ENCODE measurements at regions not wholly inside any gene's neighbourhood (a gene's known extent, or its start where the extent isn't known, plus 50 kb on each side); places are given as distances from the start of the nearest gene placed in this dataset.
"Not testable (repeated sequence)": the region's sequence is repeated elsewhere in the genome, so short reads cannot be mapped to it uniquely, and the experiment has no call there.

DNA sequence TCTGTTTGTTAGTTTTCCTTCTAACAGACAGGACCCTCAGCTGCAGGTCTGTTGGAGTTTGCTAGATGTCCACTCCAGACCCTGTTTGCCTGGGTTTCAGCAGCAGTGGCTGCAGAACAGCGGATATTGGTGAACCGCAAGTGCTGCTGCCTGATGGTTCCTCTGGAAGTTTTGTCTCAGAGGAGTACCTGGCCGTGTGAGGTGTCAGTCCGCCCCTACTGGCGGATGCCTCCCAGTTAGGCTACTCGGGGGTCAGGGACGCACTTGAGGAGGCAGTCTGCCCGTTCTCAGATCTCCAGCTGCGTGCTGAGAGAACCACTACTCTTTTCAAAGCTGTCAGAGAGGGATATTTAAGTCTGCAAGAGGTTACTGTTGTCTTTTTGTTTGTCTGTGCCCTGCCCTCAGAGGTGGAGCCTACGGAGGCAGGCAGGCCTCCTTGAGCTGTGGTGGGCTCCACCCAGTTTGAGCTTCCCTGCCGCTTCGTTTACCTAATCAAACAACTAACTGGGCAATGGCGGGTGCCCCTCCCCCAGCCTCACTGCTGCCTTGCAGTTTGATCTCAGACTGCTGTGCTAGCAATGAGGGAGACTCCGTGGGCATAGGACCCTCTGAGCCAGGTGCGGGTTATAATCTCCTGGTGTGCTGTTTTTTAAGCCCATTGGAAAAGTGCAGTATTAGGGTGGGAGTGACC lies 634.3 kb upstream of the CHD1 start:
- DNase-seq, result not testable (repeated sequence)

DNA sequence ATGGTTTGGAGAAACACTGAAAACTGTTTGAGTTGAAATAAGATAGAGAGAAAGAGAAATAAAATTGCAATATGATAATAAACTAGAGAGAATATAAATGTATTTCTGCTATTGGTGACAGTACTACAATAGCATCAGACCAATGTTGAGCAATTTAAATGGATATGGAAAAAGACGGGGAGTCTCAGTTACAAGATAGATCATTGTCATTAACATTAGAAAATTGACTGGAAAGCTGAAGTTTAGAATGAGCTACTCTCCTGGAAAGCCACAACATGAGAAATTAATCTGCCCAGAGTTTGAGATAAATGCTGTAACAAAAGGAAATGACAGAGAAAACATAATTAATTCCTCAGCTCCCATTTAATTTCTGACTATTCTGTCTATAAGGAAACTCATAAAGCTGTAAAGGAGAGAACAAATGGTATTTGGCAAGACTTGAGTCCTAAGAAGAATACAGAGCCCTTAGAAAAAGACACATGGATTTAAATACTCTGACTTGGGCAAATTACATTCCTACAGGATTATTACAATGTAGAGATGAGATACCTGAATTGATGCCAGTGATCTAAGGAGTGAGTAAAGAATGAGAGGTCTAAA lies 624.5 kb upstream of the CHD1 start:
- no peak for DNase-seq

DNA sequence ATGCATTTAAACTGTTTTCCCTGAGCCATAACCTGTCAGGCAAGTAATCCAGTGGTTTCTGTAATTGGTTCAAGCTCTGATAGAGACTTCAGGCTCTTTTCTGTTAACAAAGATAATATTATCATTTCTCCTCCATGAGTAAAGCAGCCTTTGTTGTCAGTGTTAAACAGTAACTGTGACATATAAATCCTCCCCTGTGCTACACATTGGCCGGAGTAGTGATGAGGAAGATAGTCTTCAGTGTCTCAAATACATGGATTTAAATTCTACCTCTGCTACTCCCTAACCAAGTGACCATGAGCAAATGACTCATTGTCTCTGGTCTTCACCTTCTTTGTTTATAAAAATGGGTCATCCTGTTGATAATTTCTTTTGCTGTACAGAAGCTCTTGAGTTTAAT lies 615.5 kb upstream of the CHD1 start:
- no peak for DNase-seq

DNA sequence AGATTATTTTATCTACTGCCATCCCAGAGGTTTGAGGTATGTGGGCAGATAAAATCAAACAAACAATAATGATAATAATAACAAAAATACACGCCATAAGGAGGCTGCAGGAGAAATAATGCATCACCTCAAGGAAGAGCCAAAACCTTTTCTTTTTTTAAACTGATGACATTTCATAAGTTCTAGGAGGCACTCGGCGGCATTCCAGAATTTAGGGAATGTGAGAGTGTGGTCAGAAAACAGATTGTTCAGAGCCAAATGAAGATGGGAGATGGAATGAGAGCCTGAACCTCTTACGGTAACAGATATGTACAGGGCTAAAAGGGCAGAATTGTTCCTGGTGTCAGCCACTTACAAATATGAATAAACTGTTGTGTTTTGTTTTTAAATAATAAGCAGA lies 615.0 kb upstream of the CHD1 start:
- DNase-seq, result peak; percentile 2

DNA sequence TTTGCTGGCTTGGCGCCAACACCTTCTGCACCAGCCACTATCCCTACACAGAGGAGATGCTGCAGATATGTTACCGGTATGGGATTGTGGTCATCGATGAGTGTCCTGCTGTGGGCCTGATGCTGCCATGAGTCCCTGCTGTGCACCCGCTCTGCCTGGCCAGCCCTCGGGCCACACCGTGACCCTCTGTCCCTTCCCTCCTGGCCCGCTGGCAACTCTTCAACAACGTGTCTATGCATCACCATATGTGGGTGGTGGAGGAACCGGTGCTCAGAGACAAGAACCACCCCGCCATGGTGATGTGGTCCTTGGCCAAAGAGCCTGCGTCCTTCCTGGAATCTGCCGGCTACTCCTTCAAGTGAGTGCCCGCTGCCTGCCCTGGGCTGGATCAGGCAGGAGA lies 605.4 kb upstream of the CHD1 start:
- not testable (repeated sequence) for DNase-seq

DNA sequence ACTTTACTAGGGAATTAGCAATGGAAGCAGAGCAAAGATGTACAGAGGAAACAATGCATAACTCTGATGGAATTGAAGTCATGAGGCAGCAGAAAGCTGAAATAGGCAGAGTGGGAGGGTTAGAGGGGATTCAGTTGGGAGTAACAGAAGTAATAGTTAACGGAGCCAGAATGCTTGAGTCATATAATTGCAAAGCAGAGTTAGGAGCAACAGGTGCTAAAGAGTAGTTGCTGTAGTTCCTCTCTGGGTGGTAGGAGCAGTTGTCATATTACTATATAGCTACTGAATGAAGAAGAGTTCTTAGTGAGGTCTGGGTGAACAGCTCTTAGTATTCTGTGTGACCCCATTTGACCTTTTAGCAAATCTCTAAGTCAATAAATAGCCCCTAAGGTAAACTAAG lies 592.9 kb upstream of the CHD1 start:
- DNase-seq, result not testable (repeated sequence)

DNA sequence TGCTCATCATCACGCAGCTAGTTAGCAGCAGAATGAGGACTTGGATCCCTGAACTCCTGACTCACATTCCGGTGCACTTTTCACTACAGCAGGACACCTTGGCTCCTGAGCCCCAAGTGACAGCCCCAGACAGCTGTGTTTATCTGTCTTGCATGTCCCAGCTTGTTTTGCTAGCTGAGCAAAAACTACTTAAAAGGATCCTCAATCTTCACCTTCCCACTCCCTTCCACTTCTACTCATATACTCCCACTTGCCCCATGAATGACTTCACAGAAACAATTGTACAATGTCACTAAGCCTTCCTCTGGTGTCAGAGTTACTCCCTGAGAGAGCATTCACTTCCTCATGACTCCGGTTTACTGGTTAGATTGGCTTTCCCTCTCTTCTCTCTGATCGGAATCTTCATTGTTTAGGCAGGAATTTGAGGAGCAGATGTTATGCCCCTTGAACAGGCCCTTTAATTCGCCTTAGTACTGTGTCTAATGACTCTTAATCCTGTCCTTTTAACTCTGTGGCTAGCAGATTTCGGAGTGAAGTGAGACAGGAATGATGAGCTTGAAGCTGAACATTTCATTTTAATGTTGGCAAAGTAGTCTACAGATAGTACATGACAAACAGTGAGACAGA lies 587.2 kb upstream of the CHD1 start:
- DNase-seq, result not testable (repeated sequence)

DNA sequence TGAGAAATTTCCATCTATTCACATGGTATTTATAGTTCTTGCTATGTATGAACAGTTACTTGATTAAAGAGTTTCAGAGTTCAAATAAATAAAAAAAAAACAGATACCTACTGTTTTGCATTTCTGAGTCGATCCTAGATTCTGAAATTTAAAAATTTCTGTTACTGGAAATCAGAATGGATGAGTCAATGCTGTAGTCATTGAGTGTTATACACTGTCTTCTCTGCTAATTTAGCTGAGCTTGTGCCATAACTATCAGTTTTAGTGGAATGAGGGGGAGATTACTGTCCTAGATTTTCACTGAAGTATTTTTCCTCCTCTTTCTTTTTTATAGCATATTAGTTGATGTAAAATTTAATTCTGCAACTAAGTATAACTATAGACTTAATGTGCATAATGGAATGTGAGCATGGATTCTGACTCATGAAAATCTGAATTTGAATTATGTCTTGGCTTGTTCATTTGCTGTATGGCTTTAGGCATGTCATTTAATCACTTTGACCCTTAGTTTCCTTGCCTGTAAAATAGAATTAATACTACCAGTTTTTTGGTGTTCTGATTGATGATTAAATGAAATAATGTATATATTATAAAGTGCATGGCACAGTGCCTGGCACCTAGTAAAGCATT lies 581.5 kb upstream of the CHD1 start:
- DNase-seq, result not testable (repeated sequence)

DNA sequence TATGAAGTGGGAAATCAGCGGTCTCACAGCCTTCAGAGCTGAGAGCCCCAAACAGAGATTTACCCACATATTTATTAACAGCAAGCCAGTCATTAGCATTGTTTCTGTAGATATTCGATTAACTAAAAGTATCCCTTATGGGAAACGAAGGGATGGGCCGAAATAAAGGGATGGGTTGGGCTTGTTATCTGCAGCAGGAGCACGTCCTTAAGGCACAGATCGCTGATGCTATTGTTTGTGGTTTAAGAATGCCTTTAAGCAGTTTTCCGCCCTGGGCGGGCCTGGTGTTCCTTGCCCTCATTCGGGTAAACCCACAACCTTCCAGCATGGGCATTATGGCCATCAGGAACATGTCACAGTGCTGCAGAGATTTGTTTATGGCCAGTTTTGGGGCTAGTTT lies 580.3 kb upstream of the CHD1 start:
- DNase-seq, result not testable (repeated sequence)

DNA sequence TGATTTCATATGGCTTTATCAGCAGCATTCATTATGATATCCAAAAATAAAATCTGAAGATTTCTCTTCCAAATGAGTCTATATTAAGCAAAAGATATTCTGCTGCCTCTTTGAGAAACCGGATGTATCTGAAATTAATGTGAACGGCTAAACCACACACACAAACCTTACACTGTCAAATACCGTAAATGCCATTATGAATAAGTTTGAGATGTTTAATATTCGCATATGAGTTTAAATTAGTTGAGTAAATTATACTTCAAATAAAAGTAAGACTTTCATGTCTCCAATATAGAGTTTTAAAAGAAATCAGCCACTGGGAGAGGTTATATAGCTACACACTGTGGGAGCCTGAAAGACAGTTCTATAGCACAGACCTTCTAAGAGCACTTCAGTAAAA lies 566.6 kb upstream of the CHD1 start:
- DNase-seq, result not testable (repeated sequence)

DNA sequence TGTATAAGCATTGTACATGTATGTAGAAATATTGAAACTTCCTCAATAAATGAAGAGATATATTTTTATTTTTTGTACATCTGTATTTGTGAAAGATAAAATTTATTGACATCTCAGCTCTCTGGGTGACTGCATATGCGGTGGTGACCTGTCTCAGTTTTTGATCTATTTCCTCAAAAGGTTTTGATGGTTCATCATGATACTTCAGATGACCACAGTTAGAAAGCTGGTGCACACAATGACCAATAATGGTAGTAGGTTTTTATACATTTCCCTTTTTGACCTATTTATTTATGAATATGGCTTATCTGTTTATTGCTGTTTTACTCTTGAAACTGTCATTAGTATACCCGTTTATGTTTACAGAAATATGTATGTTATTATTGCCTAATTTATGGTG lies 549.6 kb upstream of the CHD1 start:
- not testable (repeated sequence) for DNase-seq

DNA sequence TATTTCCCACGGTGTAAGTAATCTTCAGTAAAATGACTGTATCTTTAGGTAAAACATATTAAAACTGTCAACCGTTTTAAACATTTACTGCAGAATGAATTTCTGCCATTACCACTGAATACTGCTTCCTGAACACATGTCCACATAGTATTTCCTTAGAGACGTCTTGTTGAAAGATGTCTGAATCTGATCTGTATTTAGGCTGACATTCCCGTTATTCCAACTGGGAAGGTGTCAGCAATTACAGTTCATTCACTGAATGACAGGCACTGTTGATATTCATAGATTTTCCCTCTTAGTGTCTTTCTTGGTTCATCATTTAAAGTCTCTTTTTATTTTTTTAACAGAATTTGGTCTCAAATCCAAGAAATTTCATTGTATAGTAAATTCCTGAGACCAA lies 544.5 kb upstream of the CHD1 start:
- not testable (repeated sequence) for DNase-seq

DNA sequence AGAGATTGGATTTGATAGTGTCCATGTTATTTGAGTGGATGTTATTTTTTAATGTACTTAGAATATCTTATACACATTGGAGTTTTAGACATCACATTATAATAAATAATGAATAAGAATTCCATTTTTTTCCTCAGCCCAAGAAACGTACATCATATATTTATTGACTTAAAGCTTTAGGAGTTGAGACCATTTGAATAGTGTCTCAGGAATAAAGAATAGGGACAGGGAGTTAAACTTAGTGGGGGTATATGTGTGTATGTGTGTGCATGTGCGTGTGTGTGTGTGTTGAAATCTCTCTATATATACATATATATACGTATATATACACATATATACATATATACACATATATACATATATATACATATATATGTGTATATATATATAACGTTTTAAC lies 542.9 kb upstream of the CHD1 start:
- DNase-seq, result not testable (repeated sequence)

DNA sequence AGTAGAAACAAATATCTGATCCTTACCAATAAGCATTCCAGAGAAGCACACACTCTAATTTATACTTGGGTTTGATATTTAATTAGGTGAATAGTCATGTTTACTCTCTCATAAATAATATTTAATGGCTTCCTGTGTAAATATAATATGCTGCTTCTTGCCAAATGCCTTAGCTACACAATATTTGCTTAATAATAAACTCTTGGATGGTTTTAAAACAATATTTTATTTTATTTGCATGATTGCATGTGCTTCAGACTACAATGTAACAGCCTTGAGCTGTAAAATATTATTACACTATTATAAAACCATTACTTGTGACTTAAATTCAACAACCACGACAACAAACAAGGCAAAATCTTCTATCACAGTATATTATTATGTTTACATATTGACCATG lies 542.4 kb upstream of the CHD1 start:
- not testable (repeated sequence) for DNase-seq

DNA sequence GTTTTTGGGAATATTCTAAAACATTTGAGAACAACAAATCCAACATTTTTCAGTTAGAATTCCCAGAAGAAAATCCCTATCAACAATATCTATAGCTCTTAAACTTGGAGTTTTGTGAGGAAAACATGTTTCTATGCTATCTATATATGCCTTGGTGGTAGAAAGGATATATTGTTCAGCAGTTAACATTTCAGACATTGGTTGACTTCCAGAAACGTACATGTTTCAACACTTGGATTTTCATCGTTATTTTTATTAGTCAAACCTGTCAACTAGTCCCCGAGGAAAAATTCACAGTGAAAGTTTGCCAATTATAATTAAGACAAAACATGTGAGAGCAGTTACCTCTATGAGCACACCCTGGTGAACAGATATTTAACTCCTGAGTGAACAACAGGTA lies 541.8 kb upstream of the CHD1 start:
- not testable (repeated sequence) for DNase-seq

DNA sequence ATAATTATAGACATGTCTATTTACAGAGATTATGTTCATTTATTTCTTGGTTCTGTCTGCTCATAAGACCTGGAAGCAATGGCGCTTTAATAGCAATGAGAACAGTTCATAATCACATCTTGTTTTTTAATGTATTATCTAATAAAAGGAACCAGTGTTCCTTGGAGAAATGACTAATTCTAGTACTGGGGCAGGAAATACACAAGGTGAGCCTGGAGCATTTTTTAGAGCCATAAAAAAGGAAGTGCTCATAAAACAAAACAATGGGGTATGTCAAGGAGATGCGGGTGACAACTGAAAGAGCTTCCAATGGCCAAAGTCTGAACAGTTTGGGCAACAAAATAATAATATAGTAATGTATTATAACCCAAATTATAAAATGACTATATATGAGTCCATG lies 531.9 kb upstream of the CHD1 start:
- no peak for DNase-seq

DNA sequence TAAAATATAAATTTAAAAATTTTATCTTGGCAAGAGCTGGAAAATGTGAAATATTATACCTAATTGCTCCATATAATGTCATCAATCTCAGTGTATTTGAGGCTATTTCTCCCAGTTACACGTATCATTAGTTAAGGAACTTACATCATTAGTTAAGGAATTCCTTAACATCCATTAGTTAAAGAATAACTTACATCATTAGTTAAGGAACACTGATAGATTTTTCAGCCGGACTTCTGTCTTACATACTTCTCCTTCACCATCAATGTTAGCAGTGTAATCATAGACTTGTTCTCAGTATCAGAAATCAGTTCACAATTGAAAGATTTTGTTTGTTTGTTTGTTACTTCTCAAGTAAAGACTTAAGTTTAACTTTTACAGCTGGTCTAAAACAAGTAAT lies 524.4 kb upstream of the CHD1 start:
- no peak for DNase-seq

DNA sequence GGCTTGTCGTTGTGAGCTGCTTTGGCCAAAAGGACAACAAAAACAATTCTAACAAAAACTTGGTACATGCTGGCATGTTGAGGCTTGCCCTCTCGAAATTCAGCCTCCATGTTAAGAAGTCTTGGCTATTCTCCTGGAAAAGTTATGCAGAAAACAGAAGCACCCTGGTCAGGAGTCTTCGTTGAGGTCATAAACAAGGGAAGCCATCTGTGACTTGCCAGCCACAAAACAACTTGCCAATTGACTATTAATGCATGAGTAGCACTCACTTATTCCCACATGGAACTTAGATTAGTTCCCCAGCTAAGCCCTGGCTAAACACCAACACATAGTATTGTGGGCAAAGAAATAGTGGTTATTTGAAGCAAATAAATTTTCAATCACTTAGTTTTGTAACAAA lies 521.0 kb upstream of the CHD1 start:
- no peak for DNase-seq

DNA sequence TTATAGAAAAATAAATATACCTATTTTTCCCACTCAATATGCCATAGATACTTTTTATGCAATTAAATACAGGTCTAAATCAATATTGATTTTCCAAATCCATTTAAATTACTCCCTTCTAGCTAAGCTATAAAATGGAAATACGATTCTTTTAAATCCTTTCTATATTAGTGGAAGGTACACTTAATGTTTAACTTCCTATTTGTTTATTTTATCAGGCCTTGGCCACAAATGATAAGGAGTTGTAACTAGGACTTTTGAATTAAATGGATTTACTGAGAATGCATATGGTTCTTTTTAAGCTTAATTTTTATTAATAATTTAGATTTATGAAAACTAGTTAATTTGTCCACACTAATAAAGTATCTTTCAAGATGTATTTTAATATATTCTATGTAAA lies 517.0 kb upstream of the CHD1 start:
- DNase-seq, result no peak

DNA sequence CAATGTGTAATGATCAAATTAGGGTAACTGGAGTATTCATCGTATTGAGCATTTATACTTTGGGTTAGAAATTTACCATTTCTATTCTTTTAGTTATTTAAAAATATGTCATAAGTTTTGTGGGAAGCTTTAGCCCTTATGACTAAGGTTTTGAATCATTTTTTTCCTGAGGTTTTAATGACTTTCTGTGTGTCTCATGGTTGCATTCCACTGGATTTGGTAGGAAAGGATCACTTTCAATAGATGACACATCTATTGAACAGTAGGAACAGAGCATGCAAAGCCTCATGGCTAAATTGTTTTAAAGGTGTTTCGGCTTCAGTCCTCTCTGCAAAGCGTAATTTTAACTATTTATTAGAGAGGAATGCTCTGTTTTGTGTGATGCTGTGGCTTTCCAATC lies 512.4 kb upstream of the CHD1 start:
- no peak for DNase-seq

DNA sequence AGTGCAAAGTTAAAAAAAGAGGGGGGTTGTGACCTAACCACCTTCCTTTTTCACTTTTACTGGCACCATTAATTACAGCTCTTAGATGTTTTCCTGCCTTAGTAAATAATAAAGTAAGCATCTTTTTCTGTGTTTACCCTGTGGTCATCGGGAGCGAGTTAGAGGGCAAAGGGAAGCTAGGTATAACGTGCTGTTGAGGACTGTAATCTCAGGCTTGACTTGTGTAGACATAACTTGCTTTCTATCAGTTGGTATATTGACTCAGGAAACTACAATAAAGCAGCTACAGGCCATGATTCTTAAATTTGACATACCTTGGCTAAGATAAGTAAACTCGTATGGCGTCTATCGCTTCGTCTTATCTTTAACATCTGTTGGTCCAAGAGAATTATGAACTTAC lies 509.8 kb upstream of the CHD1 start:
- DNase-seq, result no peak

DNA sequence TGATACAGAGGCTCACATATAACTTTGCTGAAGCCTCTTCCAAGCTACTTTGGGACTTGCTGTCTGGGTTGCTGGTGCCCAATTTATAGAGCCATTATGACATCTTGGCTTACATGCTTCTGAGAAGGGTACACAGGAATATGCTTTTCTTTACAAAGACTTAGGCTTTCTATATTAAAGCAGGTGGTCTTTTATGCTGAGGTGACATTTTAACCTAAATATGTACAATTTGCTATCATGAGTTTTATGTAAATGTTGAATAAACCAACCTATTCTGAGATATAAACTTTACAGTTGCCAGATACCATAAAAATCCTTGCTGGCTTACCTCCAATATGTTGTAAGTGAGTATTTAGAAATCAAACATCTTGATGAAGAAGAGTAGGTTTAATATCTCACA lies 509.2 kb upstream of the CHD1 start:
- no peak for DNase-seq

DNA sequence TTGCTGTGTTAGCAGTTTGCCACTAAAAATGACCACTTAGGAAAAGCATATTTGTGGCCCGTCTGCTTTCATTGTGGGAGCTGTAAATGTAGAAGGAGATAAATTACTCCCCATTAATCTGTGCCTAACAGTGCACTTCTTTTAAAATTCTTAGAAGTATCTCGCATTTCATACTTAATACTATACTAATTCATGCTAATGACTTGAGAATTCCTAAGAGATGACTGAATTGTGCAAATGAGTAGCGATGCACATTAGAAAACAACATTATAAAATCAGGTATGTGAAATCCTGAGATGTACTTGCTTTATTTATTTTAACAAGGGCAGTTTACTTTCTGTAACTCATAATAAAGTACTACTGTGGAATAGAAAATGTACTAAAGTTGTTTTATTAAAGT lies 494.6 kb upstream of the CHD1 start:
- not testable (repeated sequence) for DNase-seq

DNA sequence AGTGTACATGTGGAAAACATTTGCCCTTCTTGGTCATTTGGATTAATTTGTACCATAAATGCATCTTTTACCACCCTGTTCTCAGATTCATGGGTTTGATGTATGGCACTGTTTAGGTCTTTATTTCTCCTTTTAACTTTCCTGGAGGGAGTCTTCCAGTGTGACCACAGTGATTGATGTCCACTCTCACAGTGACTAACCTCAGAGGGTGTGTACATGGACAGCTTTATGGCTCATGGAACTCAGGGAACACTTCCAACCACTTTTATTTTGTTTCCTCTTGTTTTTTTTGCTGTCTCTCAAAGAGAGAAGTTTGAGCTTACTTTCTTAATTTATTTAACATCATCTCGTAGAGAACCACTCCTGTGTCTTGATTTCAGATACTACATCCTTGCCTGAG lies 489.8 kb upstream of the CHD1 start:
- not testable (repeated sequence) for DNase-seq
